HT1080 (cell line): ENCODE measurements at regions not wholly inside any gene's neighbourhood (a gene's known extent, or its start where the extent isn't known, plus 50 kb on each side); places are given as distances from the start of the nearest gene placed in this dataset.
A peak's percentile ranks its signal among the peaks of the same experiment; 100 is the strongest.
"Not testable (repeated sequence)": the region's sequence is repeated elsewhere in the genome, so short reads cannot be mapped to it uniquely, and the experiment has no call there.

Experiments used
- DNase-seq: peaks from one replicate; pipeline ENCODE4 v3.0.0-alpha.2; 2015; ENCODE audit warnings: low read depth

GRCh38 chr1:80154176-80154575, 1147.6 kb upstream of the ADGRL4 start:
- DNase-seq: peak; percentile 11

- DNase-seq: no peak
Measured at GRCh38 chr1:80153762-80154161, 1147.2 kb upstream of the ADGRL4 start.

DNA sequence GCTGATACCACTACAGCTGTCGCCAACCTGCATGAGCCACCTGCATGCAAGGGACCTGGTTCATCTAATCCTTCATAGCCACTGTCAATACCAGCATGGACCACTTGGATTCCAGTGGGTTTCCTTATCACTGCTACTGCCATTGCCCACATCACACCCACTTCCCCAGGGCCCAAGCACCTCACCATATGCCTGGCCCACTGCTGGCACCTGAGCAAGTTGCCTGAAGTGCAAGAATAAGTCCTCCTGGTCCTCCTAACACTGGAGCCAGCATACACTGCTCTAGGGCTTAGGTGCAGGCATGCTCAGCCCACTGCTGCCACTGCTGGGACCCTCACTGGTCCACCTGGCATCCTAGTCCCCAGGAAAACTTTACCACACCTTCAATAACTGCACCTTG, 1136.8 kb upstream of the ADGRL4 start:
- no peak for DNase-seq

- not testable (repeated sequence) for DNase-seq
Measured at GRCh38 chr1:80137946-80138602, 1131.5 kb upstream of the ADGRL4 start.

- no peak for DNase-seq
Measured at GRCh38 chr1:80113168-80114038, 1106.9 kb upstream of the ADGRL4 start.

DNA sequence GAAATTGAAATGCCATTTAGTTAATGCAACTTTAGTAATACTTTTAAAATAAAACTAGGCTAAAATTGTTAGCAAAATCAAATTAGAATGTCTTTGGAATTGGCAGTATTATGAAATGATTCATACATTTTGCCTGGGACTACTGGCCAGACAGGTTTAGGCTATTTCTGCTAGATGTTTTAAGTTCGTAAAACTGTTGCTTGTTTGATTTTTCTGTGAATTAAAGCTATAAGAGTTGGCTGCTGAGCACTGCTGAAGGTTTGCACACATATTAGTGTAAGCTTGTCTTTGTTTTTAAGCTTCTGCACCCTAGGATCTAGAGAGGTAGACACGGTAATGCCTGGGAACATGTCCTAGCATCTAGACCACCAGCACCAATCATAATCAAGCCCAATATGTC, 1094.6 kb upstream of the ADGRL4 start:
- DNase-seq: no peak

- no peak for DNase-seq
Measured at GRCh38 chr1:80099713-80100112, 1093.2 kb upstream of the ADGRL4 start.

DNA sequence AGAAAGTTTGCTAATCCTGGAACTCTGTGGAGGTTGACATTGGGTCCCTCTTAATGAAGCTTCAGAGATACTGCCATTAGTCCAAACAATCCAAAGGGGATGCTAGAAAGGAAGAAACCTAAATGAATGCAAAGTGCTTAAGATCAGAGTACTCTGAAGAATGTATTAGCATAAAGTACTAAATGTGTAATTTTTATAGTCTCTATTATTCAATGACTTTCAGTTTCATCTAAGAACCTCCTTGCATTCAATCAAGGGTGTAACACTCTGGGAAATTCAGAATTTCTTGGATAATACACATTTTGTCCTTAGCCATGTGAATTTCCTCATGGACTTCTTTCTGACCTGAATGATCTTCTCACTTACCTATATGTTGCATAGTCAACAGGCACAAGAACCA, 1078.5 kb upstream of the ADGRL4 start:
- no peak for DNase-seq

DNA sequence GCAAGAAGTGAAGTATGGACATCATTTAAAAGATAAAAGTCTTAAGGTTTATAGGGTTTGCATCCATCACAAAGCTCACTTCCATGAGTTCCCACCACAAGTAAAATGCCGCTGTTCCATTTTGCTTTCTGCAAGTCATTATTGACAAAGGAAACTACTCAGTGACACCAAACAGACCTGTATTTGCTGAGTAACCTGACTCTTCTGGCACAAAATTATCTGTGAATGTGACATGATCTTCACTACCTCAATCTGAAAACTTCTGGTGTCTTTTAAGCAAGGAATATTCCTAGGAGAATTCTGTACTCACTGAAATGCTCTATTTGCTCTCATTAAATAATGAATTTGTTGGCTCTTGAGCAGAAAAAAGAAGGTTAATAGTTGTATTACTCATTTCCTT, 1077.4 kb upstream of the ADGRL4 start:
- DNase-seq: no peak

- DNase-seq: no peak
Measured at GRCh38 chr1:80076469-80076868, 1069.9 kb upstream of the ADGRL4 start.

- DNase-seq: no peak
Measured at GRCh38 chr1:80075351-80075750, 1068.8 kb upstream of the ADGRL4 start.

DNA sequence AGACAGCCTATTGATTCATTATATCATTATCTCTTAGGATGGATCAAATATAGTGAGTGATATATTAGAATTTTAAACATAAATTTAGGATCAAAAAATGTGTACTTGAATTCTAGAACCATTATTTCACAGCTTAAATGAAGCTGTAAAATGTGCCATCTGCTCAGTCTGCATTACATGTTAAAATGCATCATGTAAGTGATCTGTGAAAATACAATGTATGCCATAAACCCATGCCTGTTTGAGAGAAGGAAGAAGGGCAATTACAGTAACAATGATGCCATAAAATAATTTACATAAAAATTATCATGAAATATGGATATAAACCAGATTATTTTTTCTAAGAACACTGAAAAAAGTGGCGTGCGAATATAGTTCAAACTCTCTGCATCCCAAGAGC, 1066.0 kb upstream of the ADGRL4 start:
- DNase-seq: no peak

DNA sequence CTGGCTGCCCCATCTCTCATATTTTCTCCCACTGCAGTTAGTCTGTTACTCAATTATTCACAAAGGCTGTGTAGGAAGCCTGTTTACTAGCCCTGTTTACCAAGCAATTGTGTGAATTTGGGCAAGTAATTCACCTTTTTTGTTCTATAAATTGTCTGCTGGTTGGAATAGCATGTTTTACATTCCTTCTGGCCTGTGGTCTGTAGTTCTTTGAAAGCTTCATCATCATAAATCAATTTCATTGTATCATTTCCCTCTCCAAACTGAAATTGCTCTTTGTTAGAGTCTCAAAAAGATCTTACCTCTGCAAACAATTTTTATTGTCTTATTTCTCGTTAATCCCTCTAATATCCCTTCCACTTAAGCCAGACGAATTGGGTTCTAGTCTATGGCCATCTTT, 1059.5 kb upstream of the ADGRL4 start:
- DNase-seq: no peak

GRCh38 chr1:80064524-80064923, 1058.0 kb upstream of the ADGRL4 start:
- DNase-seq: peak; percentile 60

GRCh38 chr1:80059940-80060339, 1053.4 kb upstream of the ADGRL4 start:
- DNase-seq: peak; percentile 68

DNA sequence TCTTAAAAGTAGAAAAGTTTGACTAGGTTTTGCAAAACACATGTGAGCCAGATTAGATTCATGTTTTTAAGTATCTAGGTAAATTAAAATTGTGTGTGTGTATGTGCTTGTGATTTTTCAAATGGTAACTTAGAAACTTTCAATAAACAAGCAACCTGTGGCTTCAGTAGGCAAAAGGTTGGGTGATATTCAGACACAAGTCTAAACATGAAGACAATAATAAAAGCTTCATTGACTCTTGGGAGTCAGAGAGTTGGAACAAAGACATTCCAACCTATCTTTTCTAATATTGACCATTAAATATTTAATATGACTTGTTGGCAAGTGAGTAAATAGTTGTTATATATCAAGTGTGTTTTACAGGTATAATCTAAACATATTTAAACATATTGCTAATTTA, 1049.6 kb upstream of the ADGRL4 start:
- no peak for DNase-seq

- DNase-seq: peak; percentile 84
Measured at GRCh38 chr1:80054129-80054528, 1047.6 kb upstream of the ADGRL4 start.

DNA sequence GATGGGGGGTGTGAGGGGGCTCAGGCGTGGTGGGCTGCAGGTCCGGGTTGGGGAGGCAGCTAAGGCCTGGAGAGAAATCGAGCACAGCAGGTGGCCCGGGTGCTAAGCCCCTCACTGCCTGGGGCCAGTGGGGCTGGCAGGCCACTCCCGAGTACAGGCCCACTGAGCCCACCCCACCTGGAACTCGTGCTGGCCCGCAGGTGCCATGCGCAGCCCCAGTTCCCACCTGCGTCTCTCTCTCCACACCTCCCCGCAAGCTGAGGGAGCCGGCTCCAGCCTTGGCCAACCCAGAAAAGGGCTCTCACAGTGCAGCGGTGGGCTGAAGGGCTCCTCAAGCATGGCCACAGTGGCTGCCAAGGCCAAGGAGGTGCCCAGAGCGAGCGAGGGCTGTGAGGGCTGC, 1047.1 kb upstream of the ADGRL4 start:
- DNase-seq: no peak

- DNase-seq: no peak
Measured at GRCh38 chr1:80050523-80050922, 1044.0 kb upstream of the ADGRL4 start.

DNA sequence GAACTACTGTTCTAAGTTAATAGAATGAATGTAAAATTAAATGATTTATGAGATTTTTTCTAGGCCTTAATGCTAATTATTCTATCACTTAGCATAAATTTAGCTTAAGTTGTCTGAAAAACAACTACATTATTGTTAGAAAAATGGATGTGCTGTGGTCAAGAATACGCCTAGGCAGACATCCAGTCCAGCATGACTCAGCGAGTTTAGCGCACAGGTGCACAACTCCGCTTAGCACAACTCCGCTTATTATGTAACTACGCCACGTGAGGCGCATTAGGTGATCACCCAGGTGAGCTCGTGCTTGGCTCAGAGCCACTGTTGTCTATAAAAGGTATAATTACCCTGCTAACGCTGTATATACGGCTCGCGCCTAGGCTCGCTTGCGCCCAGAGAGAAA, 1043.6 kb upstream of the ADGRL4 start:
- no peak for DNase-seq

DNA sequence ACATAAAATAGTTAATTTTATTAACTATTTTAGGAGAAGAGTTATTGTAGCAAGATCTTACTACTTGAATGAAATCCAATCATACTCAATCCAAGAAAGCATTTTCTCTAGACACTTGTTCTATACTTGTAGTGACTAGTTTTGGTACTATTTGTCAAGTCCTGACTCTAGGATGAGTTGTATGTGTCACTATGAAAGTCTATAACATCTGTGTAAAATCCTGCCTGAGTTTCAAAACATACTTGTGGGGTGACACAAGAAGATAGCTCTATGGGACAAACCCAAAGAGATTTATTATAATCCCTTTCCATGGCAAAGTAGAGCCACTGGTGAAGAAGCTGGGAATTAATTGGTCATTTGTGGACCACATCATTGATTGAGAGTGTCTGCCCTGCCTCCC, 1042.2 kb upstream of the ADGRL4 start:
- DNase-seq: no peak

GRCh38 chr1:80047791-80048190, 1041.3 kb upstream of the ADGRL4 start:
- DNase-seq: peak; percentile 10

DNA sequence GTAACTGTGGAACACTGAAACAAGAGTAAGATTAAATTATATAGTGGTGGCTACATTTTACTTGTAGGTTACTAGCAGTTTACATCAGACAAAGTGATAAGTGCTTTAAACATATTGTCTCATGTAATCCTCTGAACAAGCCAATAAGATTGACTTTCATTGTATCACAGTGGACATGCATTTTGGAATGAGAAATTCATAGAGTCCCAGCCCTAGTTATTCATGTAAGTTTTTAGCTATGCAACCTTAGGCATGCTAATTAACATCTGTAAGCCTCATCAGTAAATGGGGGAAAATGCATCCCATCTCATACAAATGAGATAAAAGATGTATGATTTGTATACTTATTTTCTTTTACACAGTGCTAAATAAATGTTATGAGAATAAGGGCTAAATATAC, 1038.1 kb upstream of the ADGRL4 start:
- no peak for DNase-seq
